Ovary (tissue), 7 donors: ENCODE measurements at regions not wholly inside any gene's neighbourhood (a gene's known extent, or its start where the extent isn't known, plus 50 kb on each side); places are given as distances from the start of the nearest gene placed in this dataset.

Source experiments
- DNase-seq, 5 donors: peaks; one replicate each; pipeline ENCODE4 v3.0.0-alpha.2; 2019 to 2020
- H3K27ac ChIP-seq, 2 donors: fragments of 200-600 bp; one replicate each; pipeline versions ENCODE4 v1.5.1 to v1.8.0; 2019 to 2022
- H3K27me3 ChIP-seq: fragments of 200-600 bp; one replicate; pipeline ENCODE4 v1.8.0; 2022
- H3K36me3 ChIP-seq: fragments of 200-600 bp; sonication (generic); one replicate; pipeline ENCODE4 v1.5.1; 2019
- H3K4me1 ChIP-seq: one replicate; pipeline ENCODE4 v1.8.1; 2013; ENCODE audit warnings: mild to moderate bottlenecking, moderate library complexity; ENCODE audit not compliant: insufficient read depth
- H3K4me3 ChIP-seq: fragments of 200-600 bp; sonication (generic); one replicate; pipeline ENCODE4 v1.5.1; 2017
- H3K9me3 ChIP-seq, 2 donors: fragments of 200-600 bp in 1 of 2; sonication (generic) in 1 of 2; one replicate each; pipeline versions ENCODE4 v1.5.1 to v1.8.1; 2013 to 2019; ENCODE audit warnings: mild to moderate bottlenecking in 1 of 2, moderate library complexity in 1 of 2
- EP300 ChIP-seq: sonication (generic); formaldehyde crosslinking; IDR thresholded peaks from one replicate; pipeline ENCODE4 v1.6.1; 2017; ENCODE audit warnings: antibody characterized with exemption
- POLR2A ChIP-seq: fragments of 450-650 bp; IDR thresholded peaks from one replicate; pipeline ENCODE4 v1.6.1; 2017; ENCODE audit warnings: antibody characterized with exemption, mild to moderate bottlenecking, moderate library complexity
- WGBS, 3 donors: extraction: QIAGEN DNeasy Blood & Tissue Kit in 1 of 3; methylation state at CpG; one replicate each; pipeline versions ENCODE4 v1.1.5 to v1.1.7; 2013 to 2017; 5-methylcytosine and 5-hydroxymethylcytosine counted together
- intact Hi-C, 4 donors: fragments of 100-400 bp; cut with DNase I; formaldehyde crosslinking; loops; one replicate each; pipeline versions ENCODE4 v1.11.0 to v1.15.1; 2022 to 2023
- TF ChIP-seq, protein P1 (sequence below), 3 donors: fragments of 450-650 bp in 2 of 3; fragments of 200-600 bp in 1 of 3; IDR thresholded peaks; one replicate each; pipeline versions ENCODE4 v1.5.1 to v1.8.0; 2016 to 2022; ENCODE audit warnings: antibody characterized with exemption in 3 of 3, mild to moderate bottlenecking in 1 of 3
- donor health status: DM: no; HTN: no; CAD: no; lungs with moderate emphysema.
- donor health status: DM: no; HTN: no; CAD: no.
- donor health status: Bipolar disorder and iron deficiency.
- donor health status: DM: no; HTN: no; CAD: no.
- donor health status: DM: yes; HTN: yes; CAD: no.

DNA sequence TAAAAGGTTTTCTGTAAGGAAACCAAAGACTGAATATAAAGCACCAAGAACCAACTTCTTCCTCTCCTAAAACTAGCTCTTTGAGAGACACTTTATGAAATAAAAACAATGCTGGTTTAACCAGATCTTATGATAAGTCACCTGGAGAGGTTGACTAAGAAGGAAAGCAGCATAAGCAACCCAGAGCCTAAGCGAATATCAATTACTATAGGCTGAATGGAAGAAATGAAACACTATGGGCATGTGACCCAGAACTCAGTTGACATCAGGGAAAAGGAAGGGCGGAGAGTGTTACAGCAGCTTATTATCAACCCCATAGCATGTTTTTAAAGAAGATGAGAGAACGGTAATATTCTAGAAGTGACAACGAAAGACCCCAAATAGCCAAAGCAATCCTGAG is 94.1 kb upstream of the STMND1 start:
- Histone ChIP-seq H3K27ac (no peak overlapping the region), H3K4me3 (no peak overlapping the region), H3K36me3 (no peaks in the 10 kb centered on the region), H3K9me3 (no peaks in the 10 kb centered on the region), H3K27me3 (no peaks in the 10 kb centered on the region), H3K4me1 (no peaks in the 10 kb centered on the region)
- no peak for DNase-seq
- intact Hi-C loops: no loop called here
- no peak for TF ChIP-seq EP300
- no peak for TF ChIP-seq POLR2A
- TF ChIP-seq, protein P1, sequence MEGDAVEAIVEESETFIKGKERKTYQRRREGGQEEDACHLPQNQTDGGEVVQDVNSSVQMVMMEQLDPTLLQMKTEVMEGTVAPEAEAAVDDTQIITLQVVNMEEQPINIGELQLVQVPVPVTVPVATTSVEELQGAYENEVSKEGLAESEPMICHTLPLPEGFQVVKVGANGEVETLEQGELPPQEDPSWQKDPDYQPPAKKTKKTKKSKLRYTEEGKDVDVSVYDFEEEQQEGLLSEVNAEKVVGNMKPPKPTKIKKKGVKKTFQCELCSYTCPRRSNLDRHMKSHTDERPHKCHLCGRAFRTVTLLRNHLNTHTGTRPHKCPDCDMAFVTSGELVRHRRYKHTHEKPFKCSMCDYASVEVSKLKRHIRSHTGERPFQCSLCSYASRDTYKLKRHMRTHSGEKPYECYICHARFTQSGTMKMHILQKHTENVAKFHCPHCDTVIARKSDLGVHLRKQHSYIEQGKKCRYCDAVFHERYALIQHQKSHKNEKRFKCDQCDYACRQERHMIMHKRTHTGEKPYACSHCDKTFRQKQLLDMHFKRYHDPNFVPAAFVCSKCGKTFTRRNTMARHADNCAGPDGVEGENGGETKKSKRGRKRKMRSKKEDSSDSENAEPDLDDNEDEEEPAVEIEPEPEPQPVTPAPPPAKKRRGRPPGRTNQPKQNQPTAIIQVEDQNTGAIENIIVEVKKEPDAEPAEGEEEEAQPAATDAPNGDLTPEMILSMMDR (IDR thresholded peaks at IDR 0.05): no peak
- WGBS, 3 donors: 92 to 97% (median 94%) methylated on average over 4 of the region's 4 CpGs

DNA sequence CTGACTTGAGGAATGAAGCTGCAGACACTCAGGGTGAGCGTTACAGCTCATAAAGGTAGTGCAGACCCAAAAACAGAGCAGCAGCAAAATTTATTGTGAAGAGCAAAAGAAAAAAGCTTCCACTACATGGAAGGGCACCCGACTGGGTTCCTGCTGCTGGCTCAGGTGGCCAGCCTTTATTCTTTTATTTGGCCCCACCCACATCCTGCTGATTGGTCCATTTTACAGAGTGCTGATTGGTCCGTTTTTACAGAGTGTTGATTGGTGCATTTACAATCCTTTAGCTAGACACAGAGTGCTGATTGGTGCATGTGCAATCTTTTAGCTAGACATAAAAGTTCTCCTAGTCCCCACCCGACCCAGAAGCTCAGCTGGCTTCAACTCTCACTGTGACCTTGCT is 95.3 kb upstream of the STMND1 start:
- TF ChIP-seq, protein P1 (IDR thresholded peaks at IDR 0.05): no peak
- TF ChIP-seq POLR2A (no peak), EP300 (no peak)
- Histone ChIP-seq H3K4me3 (no peak overlapping the region), H3K36me3 (no peaks in the 10 kb centered on the region), H3K27me3 (no peaks in the 10 kb centered on the region), H3K9me3 (no peaks in the 10 kb centered on the region), H3K27ac (no peak overlapping the region), H3K4me1 (no peaks in the 10 kb centered on the region)
- intact Hi-C loops: no loop called here
- WGBS, 3 donors: 72 to 81% (median 77%) methylated on average over 4 of the region's 4 CpGs
- DNase-seq: no peak

DNA sequence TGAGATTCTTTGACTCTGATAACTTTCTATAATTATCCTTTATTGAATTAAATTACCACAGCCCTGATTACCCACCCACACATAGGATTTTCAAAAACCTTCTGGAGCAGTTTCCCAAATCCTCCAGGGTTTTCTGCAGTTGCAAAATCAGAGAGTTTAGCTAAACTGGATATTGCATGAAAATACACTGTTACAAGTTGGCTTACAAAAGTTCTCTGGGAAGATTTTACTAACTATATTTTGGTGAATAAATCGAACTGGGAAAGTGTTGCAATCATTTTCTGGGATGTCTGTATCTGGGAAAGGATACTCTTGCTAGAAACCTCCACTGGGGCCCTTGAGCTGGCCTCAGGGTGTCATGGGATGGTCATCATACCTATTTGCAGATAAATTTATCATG is 97.6 kb upstream of the STMND1 start:
- Histone ChIP-seq H3K4me1 (no peaks in the 10 kb centered on the region), H3K36me3 (no peaks in the 10 kb centered on the region), H3K4me3 (no peak overlapping the region), H3K27ac (no peak overlapping the region), H3K9me3 (no peaks in the 10 kb centered on the region), H3K27me3 (no peaks in the 10 kb centered on the region)
- intact Hi-C loops: no loop called here
- no peak for DNase-seq
- TF ChIP-seq EP300: no peak
- no peak for TF ChIP-seq POLR2A
- TF ChIP-seq, protein P1 (IDR thresholded peaks at IDR 0.05): no peak
- 26 to 43% (median 30%) methylated on average over 1 of the region's 1 CpG for WGBS, 3 donors

DNA sequence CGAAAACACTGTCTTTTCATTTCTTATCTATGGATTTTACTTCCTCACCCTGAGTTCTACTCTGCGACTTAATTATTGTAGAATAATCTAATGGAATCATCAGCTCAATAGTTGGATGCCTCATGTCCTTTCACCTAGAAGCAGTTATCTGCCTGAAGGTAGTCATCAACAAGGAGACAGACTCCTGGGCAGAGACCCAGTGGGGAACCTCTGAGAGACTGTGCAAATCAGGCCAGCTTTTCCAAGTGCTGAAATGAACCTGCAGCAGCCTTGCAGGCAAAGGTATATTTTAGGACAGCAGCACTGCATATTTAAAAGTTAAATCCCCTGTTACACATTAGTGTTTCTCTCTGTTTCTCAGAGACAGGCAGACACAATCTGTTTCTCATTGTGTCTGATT is 99.7 kb upstream of the STMND1 start:
- H3K4me3 ChIP-seq: no peak overlapping the region
- no peak for TF ChIP-seq EP300
- TF ChIP-seq POLR2A: no peak
- TF ChIP-seq, protein P1 (IDR thresholded peaks at IDR 0.05): no peak
- no peaks in the 10 kb centered on the region for H3K4me1 ChIP-seq
- intact Hi-C loops: no loop called here
- 27 to 48% (median 45%) methylated on average over 2 of the region's 2 CpGs for WGBS, 3 donors
- no peak for DNase-seq
- H3K27ac ChIP-seq: no peak overlapping the region
- H3K36me3 ChIP-seq: no peaks in the 10 kb centered on the region
- H3K9me3 ChIP-seq: no peaks in the 10 kb centered on the region
- no peaks in the 10 kb centered on the region for H3K27me3 ChIP-seq

DNA sequence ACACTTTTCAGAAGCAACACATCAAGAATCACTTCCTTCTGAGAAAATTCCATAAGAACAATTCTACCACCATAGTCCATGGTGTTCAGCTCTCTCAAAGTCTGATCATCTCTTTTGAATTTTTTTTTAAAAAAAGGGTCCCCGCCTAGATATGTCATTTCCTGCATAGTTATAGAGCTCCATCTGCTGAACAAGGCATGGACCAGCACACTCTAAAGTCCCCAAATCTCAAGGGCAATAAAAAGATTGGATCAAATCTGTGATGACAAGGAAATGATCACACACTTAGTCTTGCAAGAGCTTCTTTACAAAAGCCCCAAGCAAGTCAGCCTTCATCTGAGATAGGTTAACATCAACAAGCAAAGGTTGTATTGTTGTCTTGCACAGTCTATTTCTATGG is 100.7 kb upstream of the STMND1 start:
- Histone ChIP-seq H3K36me3 (no peaks in the 10 kb centered on the region), H3K27me3 (no peaks in the 10 kb centered on the region), H3K9me3 (no peaks in the 10 kb centered on the region), H3K27ac (no peak overlapping the region), H3K4me3 (no peak overlapping the region), H3K4me1 (no peaks in the 10 kb centered on the region)
- TF ChIP-seq POLR2A: no peak
- TF ChIP-seq, protein P1 (IDR thresholded peaks at IDR 0.05): no peak
- no peak for TF ChIP-seq EP300
- intact Hi-C loops: no loop called here
- 61 to 79% (median 67%) methylated on average over 1 of the region's 1 CpG for WGBS, 3 donors
- no peak for DNase-seq
